ENCODE measurements at regions not wholly inside any gene's neighbourhood (a gene's known extent, or its start where the extent isn't known, plus 50 kb on each side); places are given as distances from the start of the nearest gene placed in this dataset.

- Histone ChIP-seq H3K27me3 (ENCODE audit: control insufficient read depth in 2 of 2, insufficient read depth in 1 of 2, low read length in 1 of 2) (no peaks in the 10 kb centered on the region), H3K4me3 (ENCODE audit: low read length in 2 of 2) (no peak overlapping the region), H3K4me1 (ENCODE audit: control insufficient read depth in 2 of 2, insufficient read depth in 2 of 2, low read length in 2 of 2) (no peaks in the 10 kb centered on the region), H3K9me3 (ENCODE audit: control insufficient read depth in 2 of 2, insufficient read depth in 1 of 2, low read length in 1 of 2) (no peaks in the 10 kb centered on the region), H3K27ac (ENCODE audit: low read depth in 1 of 2, low read length in 1 of 2) (no peak overlapping the region), H3K36me3 (ENCODE audit: control insufficient read depth in 2 of 2, insufficient read depth in 2 of 2, low read length in 1 of 2) (no peaks in the 10 kb centered on the region)
- no peak for DNase-seq (ENCODE audit: low read depth in 6 of 9, low spot score in 9 of 9)
- WGBS: 89% methylated on average over 11 of the region's 11 CpGs
Observed at GRCh38 chr2:199589306-199589705, 131.6 kb upstream of the SATB2 start.

- Histone ChIP-seq H3K9me3 (ENCODE audit: control insufficient read depth in 2 of 2, insufficient read depth in 1 of 2, low read length in 1 of 2) (no peaks in the 10 kb centered on the region), H3K4me3 (ENCODE audit: low read length in 2 of 2) (no peak overlapping the region), H3K27me3 (ENCODE audit: control insufficient read depth in 2 of 2, insufficient read depth in 1 of 2, low read length in 1 of 2) (no peaks in the 10 kb centered on the region), H3K36me3 (ENCODE audit: control insufficient read depth in 2 of 2, insufficient read depth in 2 of 2, low read length in 1 of 2) (no peaks in the 10 kb centered on the region), H3K27ac (ENCODE audit: low read depth in 1 of 2, low read length in 1 of 2) (no peak overlapping the region), H3K4me1 (ENCODE audit: control insufficient read depth in 2 of 2, insufficient read depth in 2 of 2, low read length in 2 of 2) (no peaks in the 10 kb centered on the region)
- DNase-seq (ENCODE audit: low read depth in 6 of 9, low spot score in 9 of 9): no peak
- over 99% methylated on average over 3 of the region's 3 CpGs for WGBS
Observed at GRCh38 chr2:199588054-199588453, 130.3 kb upstream of the SATB2 start.

- no peak for DNase-seq (ENCODE audit: low read depth in 6 of 9, low spot score in 9 of 9)
- 96% methylated on average over 2 of the region's 2 CpGs for WGBS
- Histone ChIP-seq H3K36me3 (ENCODE audit: control insufficient read depth in 2 of 2, insufficient read depth in 2 of 2, low read length in 1 of 2) (no peaks in the 10 kb centered on the region), H3K27me3 (ENCODE audit: control insufficient read depth in 2 of 2, insufficient read depth in 1 of 2, low read length in 1 of 2) (no peaks in the 10 kb centered on the region), H3K27ac (ENCODE audit: low read depth in 1 of 2, low read length in 1 of 2) (no peak overlapping the region), H3K4me3 (ENCODE audit: low read length in 2 of 2) (no peak overlapping the region), H3K9me3 (ENCODE audit: control insufficient read depth in 2 of 2, insufficient read depth in 1 of 2, low read length in 1 of 2) (no peaks in the 10 kb centered on the region), H3K4me1 (ENCODE audit: control insufficient read depth in 2 of 2, insufficient read depth in 2 of 2, low read length in 2 of 2) (no peaks in the 10 kb centered on the region)
Observed at GRCh38 chr2:199586646-199587045, 128.9 kb upstream of the SATB2 start.

GRCh38 chr2:199583676-199584075 lies 125.9 kb upstream of the SATB2 start:
- Histone ChIP-seq H3K4me3 (ENCODE audit: low read length in 2 of 2) (no peak overlapping the region), H3K27me3 (ENCODE audit: control insufficient read depth in 2 of 2, insufficient read depth in 1 of 2, low read length in 1 of 2) (no peaks in the 10 kb centered on the region), H3K27ac (ENCODE audit: low read depth in 1 of 2, low read length in 1 of 2) (no peak overlapping the region), H3K9me3 (ENCODE audit: control insufficient read depth in 2 of 2, insufficient read depth in 1 of 2, low read length in 1 of 2) (no peaks in the 10 kb centered on the region), H3K4me1 (ENCODE audit: control insufficient read depth in 2 of 2, insufficient read depth in 2 of 2, low read length in 2 of 2) (no peaks in the 10 kb centered on the region), H3K36me3 (ENCODE audit: control insufficient read depth in 2 of 2, insufficient read depth in 2 of 2, low read length in 1 of 2) (no peaks in the 10 kb centered on the region)
- no peak for DNase-seq (ENCODE audit: low read depth in 6 of 9, low spot score in 9 of 9)
- WGBS: 61% methylated on average over 3 of the region's 3 CpGs

- H3K9me3 ChIP-seq (ENCODE audit: control insufficient read depth in 2 of 2, insufficient read depth in 1 of 2, low read length in 1 of 2): no peaks in the 10 kb centered on the region
- no peak overlapping the region for H3K4me3 ChIP-seq (ENCODE audit: low read length in 2 of 2)
- H3K27me3 ChIP-seq (ENCODE audit: control insufficient read depth in 2 of 2, insufficient read depth in 1 of 2, low read length in 1 of 2): no peaks in the 10 kb centered on the region
- 65% methylated on average over 9 of the region's 9 CpGs for WGBS
- H3K27ac ChIP-seq (ENCODE audit: low read depth in 1 of 2, low read length in 1 of 2): no peak overlapping the region
- peak in 1 of 9 donors; percentile 24 for DNase-seq (ENCODE audit: low read depth in 6 of 9, low spot score in 9 of 9)
- no peaks in the 10 kb centered on the region for H3K4me1 ChIP-seq (ENCODE audit: control insufficient read depth in 2 of 2, insufficient read depth in 2 of 2, low read length in 2 of 2)
- H3K36me3 ChIP-seq (ENCODE audit: control insufficient read depth in 2 of 2, insufficient read depth in 2 of 2, low read length in 1 of 2): no peaks in the 10 kb centered on the region
Observed at GRCh38 chr2:199581935-199582360, 124.2 kb upstream of the SATB2 start.

- WGBS: 85% methylated on average over 4 of the region's 4 CpGs
- Histone ChIP-seq H3K9me3 (ENCODE audit: control insufficient read depth in 2 of 2, insufficient read depth in 1 of 2, low read length in 1 of 2) (no peaks in the 10 kb centered on the region), H3K36me3 (ENCODE audit: control insufficient read depth in 2 of 2, insufficient read depth in 2 of 2, low read length in 1 of 2) (no peaks in the 10 kb centered on the region), H3K27me3 (ENCODE audit: control insufficient read depth in 2 of 2, insufficient read depth in 1 of 2, low read length in 1 of 2) (no peaks in the 10 kb centered on the region), H3K27ac (ENCODE audit: low read depth in 1 of 2, low read length in 1 of 2) (no peak overlapping the region), H3K4me3 (ENCODE audit: low read length in 2 of 2) (no peak overlapping the region), H3K4me1 (ENCODE audit: control insufficient read depth in 2 of 2, insufficient read depth in 2 of 2, low read length in 2 of 2) (no peaks in the 10 kb centered on the region)
- no peak for DNase-seq (ENCODE audit: low read depth in 6 of 9, low spot score in 9 of 9)
Observed at GRCh38 chr2:199581408-199581807, 123.7 kb upstream of the SATB2 start.

GRCh38 chr2:199575416-199575815 lies 117.7 kb upstream of the SATB2 start:
- no peak for DNase-seq (ENCODE audit: low read depth in 6 of 9, low spot score in 9 of 9)
- Histone ChIP-seq H3K36me3 (ENCODE audit: control insufficient read depth in 2 of 2, insufficient read depth in 2 of 2, low read length in 1 of 2) (no peaks in the 10 kb centered on the region), H3K9me3 (ENCODE audit: control insufficient read depth in 2 of 2, insufficient read depth in 1 of 2, low read length in 1 of 2) (no peaks in the 10 kb centered on the region)

GRCh38 chr2:199572571-199572970 lies 114.8 kb upstream of the SATB2 start:
- H3K27me3 ChIP-seq (ENCODE audit: control insufficient read depth in 2 of 2, insufficient read depth in 1 of 2, low read length in 1 of 2): no peaks in the 10 kb centered on the region
- H3K4me3 ChIP-seq (ENCODE audit: low read length in 2 of 2): no peak overlapping the region
- DNase-seq (ENCODE audit: low read depth in 6 of 9, low spot score in 9 of 9): no peak
- no peaks in the 10 kb centered on the region for H3K4me1 ChIP-seq (ENCODE audit: control insufficient read depth in 2 of 2, insufficient read depth in 2 of 2, low read length in 2 of 2)
- H3K27ac ChIP-seq (ENCODE audit: low read depth in 1 of 2, low read length in 1 of 2): no peak overlapping the region
- WGBS: 91% methylated on average over 1 of the region's 1 CpG
- no peaks in the 10 kb centered on the region for H3K9me3 ChIP-seq (ENCODE audit: control insufficient read depth in 2 of 2, insufficient read depth in 1 of 2, low read length in 1 of 2)
- H3K36me3 ChIP-seq (ENCODE audit: control insufficient read depth in 2 of 2, insufficient read depth in 2 of 2, low read length in 1 of 2): no peaks in the 10 kb centered on the region

More at GRCh38 chr2:199575416-199575815, 117.7 kb upstream of the SATB2 start:
- Histone ChIP-seq H3K27ac (ENCODE audit: low read depth in 1 of 2, low read length in 1 of 2) (no peak overlapping the region), H3K4me3 (ENCODE audit: low read length in 2 of 2) (no peak overlapping the region), H3K4me1 (ENCODE audit: control insufficient read depth in 2 of 2, insufficient read depth in 2 of 2, low read length in 2 of 2) (no peaks in the 10 kb centered on the region), H3K27me3 (ENCODE audit: control insufficient read depth in 2 of 2, insufficient read depth in 1 of 2, low read length in 1 of 2) (no peaks in the 10 kb centered on the region)
- 89% methylated on average over 2 of the region's 2 CpGs for WGBS

GRCh38 chr2:199570934-199571333 lies 113.2 kb upstream of the SATB2 start:
- Histone ChIP-seq H3K4me3 (ENCODE audit: low read length in 2 of 2) (no peak overlapping the region), H3K9me3 (ENCODE audit: control insufficient read depth in 2 of 2, insufficient read depth in 1 of 2, low read length in 1 of 2) (no peaks in the 10 kb centered on the region), H3K4me1 (ENCODE audit: control insufficient read depth in 2 of 2, insufficient read depth in 2 of 2, low read length in 2 of 2) (no peaks in the 10 kb centered on the region), H3K27me3 (ENCODE audit: control insufficient read depth in 2 of 2, insufficient read depth in 1 of 2, low read length in 1 of 2) (no peaks in the 10 kb centered on the region), H3K36me3 (ENCODE audit: control insufficient read depth in 2 of 2, insufficient read depth in 2 of 2, low read length in 1 of 2) (no peaks in the 10 kb centered on the region), H3K27ac (ENCODE audit: low read depth in 1 of 2, low read length in 1 of 2) (no peak overlapping the region)
- 97% methylated on average over 2 of the region's 2 CpGs for WGBS
- DNase-seq (ENCODE audit: low read depth in 6 of 9, low spot score in 9 of 9): no peak

- no peak overlapping the region for H3K4me3 ChIP-seq (ENCODE audit: low read length in 2 of 2)
- no peaks in the 10 kb centered on the region for H3K9me3 ChIP-seq (ENCODE audit: control insufficient read depth in 2 of 2, insufficient read depth in 1 of 2, low read length in 1 of 2)
- H3K27ac ChIP-seq (ENCODE audit: low read depth in 1 of 2, low read length in 1 of 2): no peak overlapping the region
- no peaks in the 10 kb centered on the region for H3K36me3 ChIP-seq (ENCODE audit: control insufficient read depth in 2 of 2, insufficient read depth in 2 of 2, low read length in 1 of 2)
- no peaks in the 10 kb centered on the region for H3K27me3 ChIP-seq (ENCODE audit: control insufficient read depth in 2 of 2, insufficient read depth in 1 of 2, low read length in 1 of 2)
- DNase-seq (ENCODE audit: low read depth in 6 of 9, low spot score in 9 of 9): no peak
- WGBS: 95% methylated on average over 1 of the region's 1 CpG
- H3K4me1 ChIP-seq (ENCODE audit: control insufficient read depth in 2 of 2, insufficient read depth in 2 of 2, low read length in 2 of 2): no peaks in the 10 kb centered on the region
Observed at GRCh38 chr2:199569336-199569735, 111.6 kb upstream of the SATB2 start.

All from thymus (tissue), 11 donors.